ENCODE measurements at regions not wholly inside any gene's neighbourhood (a gene's known extent, or its start where the extent isn't known, plus 50 kb on each side); places are given as distances from the start of the nearest gene placed in this dataset.

DNA sequence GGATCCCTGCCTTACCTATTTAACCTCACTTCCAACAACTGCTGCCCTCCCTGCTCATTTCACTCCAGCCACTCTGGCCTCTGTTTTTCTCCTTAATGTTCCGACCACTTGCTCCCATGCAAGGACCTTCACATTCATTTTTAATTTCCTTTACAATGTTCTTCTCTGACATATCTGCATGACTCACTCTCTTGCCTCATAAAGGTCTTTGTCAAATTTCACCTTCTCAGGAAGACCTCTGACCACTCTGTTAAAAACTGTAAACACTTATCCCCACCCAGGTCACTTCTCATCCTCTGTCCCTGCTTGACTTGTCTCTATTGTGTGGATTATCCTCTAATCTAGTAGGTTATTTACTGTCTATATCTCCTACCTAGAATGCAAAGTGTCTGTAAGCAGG is 751.2 kb downstream of the BRINP1 start:
- no peaks in the 10 kb centered on the region for H3K9me3 ChIP-seq (ENCODE audit: control insufficient read depth, low read depth, low read length)
- no peak overlapping the region for H3K9ac ChIP-seq (ENCODE audit: extremely low read depth, insufficient read length, low read length)
- no peak overlapping the region for H4K8ac ChIP-seq (replicated peaks; ENCODE audit: insufficient read length, low read depth, low read length)
- no peak overlapping the region for H2AK5ac ChIP-seq (ENCODE audit: insufficient read length, low read length)
- no peak overlapping the region for H3K4ac ChIP-seq (ENCODE audit: low read depth, low read length)
- H3K23me2 ChIP-seq (ENCODE audit: insufficient read length, low read depth, low read length, poor library complexity, severe bottlenecking), result no peaks in the 10 kb centered on the region
- no peak overlapping the region for H2BK120ac ChIP-seq (ENCODE audit: low read depth, low read length, poor library complexity, severe bottlenecking)
- no peak overlapping the region for H2BK15ac ChIP-seq (ENCODE audit: low read depth, low read length)
- no peaks in the 10 kb centered on the region for H3K36me3 Mint-ChIP-seq (ENCODE audit: insufficient read depth in 1 of 3, low read depth in 3 of 3)
- no peak overlapping the region for H3K4me2 ChIP-seq (ENCODE audit: insufficient read depth, insufficient read length, low read length)
- H2BK20ac ChIP-seq (ENCODE audit: low read depth, low read length, poor library complexity, severe bottlenecking), result no peak overlapping the region
- no peak overlapping the region for H3K27ac ChIP-seq (ENCODE audit: insufficient read length, low read depth, low read length)
- no peak overlapping the region for H3K4me3 Mint-ChIP-seq
- H3K18ac ChIP-seq (ENCODE audit: insufficient read length, low read depth, low read length), result no peak overlapping the region
- H3K23ac ChIP-seq (ENCODE audit: insufficient read length, low read depth, low read length), result no peak overlapping the region
- no peak overlapping the region for H4K5ac ChIP-seq (ENCODE audit: insufficient read length, low read depth, low read length)
- peak overlapping the region in 1 of 3 experiments; percentile 4; a peak in 1 of 7 replicates for H3K27ac Mint-ChIP-seq
- TF ChIP-seq, protein P1, sequence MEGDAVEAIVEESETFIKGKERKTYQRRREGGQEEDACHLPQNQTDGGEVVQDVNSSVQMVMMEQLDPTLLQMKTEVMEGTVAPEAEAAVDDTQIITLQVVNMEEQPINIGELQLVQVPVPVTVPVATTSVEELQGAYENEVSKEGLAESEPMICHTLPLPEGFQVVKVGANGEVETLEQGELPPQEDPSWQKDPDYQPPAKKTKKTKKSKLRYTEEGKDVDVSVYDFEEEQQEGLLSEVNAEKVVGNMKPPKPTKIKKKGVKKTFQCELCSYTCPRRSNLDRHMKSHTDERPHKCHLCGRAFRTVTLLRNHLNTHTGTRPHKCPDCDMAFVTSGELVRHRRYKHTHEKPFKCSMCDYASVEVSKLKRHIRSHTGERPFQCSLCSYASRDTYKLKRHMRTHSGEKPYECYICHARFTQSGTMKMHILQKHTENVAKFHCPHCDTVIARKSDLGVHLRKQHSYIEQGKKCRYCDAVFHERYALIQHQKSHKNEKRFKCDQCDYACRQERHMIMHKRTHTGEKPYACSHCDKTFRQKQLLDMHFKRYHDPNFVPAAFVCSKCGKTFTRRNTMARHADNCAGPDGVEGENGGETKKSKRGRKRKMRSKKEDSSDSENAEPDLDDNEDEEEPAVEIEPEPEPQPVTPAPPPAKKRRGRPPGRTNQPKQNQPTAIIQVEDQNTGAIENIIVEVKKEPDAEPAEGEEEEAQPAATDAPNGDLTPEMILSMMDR (conservative IDR thresholded peaks at IDR 0.05), result no peak
- H3K14ac ChIP-seq (ENCODE audit: insufficient read depth, low read length), result no peak overlapping the region
- H4K20me1 ChIP-seq (ENCODE audit: control insufficient read depth, insufficient read depth, insufficient read length), result no peaks in the 10 kb centered on the region
- no peak overlapping the region for H2BK12ac ChIP-seq (ENCODE audit: insufficient read length, low read depth, low read length)
- no peak overlapping the region for H3K56ac ChIP-seq (ENCODE audit: insufficient read length, low read depth, low read length)
- H3K4me1 ChIP-seq (ENCODE audit: insufficient read depth, low read length), result no peaks in the 10 kb centered on the region
- no peak overlapping the region for H3T11ph ChIP-seq (ENCODE audit: low read length)
- H3K27me3 Mint-ChIP-seq (ENCODE audit: low read depth), result no peaks in the 10 kb centered on the region
- no peaks in the 10 kb centered on the region for H3K9me3 Mint-ChIP-seq
- H4K91ac ChIP-seq (ENCODE audit: insufficient read length, low read depth, low read length), result no peak overlapping the region
- H2BK5ac ChIP-seq (ENCODE audit: insufficient read length, low read length), result no peak overlapping the region
- DNase-seq, result no peak
- H3K27me3 ChIP-seq (ENCODE audit: insufficient read depth, low read length), result no peaks in the 10 kb centered on the region
- H3K79me2 ChIP-seq (ENCODE audit: insufficient read depth, low read length), result no peaks in the 10 kb centered on the region
- H3K79me1 ChIP-seq (ENCODE audit: insufficient read depth, low read depth, low read length, poor library complexity, severe bottlenecking), result no peaks in the 10 kb centered on the region
- WGBS (ENCODE audit: extremely low coverage, insufficient read length, low lambda C conversion rate), result no CpG with 5 or more reads among the region's 1 CpG
- no peak overlapping the region for H2AFZ ChIP-seq (ENCODE audit: low read length)
- no peaks in the 10 kb centered on the region for H3K4me1 Mint-ChIP-seq

Measured in H9 (cell line).